Ammon's horn (tissue), 1 donor: ENCODE measurements at regions not wholly inside any gene's neighbourhood (a gene's known extent, or its start where the extent isn't known, plus 50 kb on each side); places are given as distances from the start of the nearest gene placed in this dataset.
"Not testable (repeated sequence)": the region's sequence is repeated elsewhere in the genome, so short reads cannot be mapped to it uniquely, and the experiment has no call there.

ENCODE experiments used
- DNase-seq: peaks from one replicate; pipeline ENCODE4 v3.0.0-alpha.2; 2016; ENCODE audit warnings: low spot score

GRCh38 chr13:62387647-62388046 is 972.0 kb upstream of the PCDH20 start:
- no peak for DNase-seq

GRCh38 chr13:62379241-62379640 is 963.6 kb upstream of the PCDH20 start:
- DNase-seq = not testable (repeated sequence)

- no peak for DNase-seq
Observed at GRCh38 chr13:62377838-62378237, 962.2 kb upstream of the PCDH20 start.

GRCh38 chr13:62375653-62376052 is 960.0 kb upstream of the PCDH20 start:
- DNase-seq = no peak

GRCh38 chr13:62371737-62372136 is 956.1 kb upstream of the PCDH20 start:
- DNase-seq = no peak

GRCh38 chr13:62367971-62368370 is 952.3 kb upstream of the PCDH20 start:
- DNase-seq = not testable (repeated sequence)

- no peak for DNase-seq
Observed at GRCh38 chr13:62360609-62361008, 945.0 kb upstream of the PCDH20 start.

- DNase-seq = no peak
Observed at GRCh38 chr13:62358646-62358932, 942.9 kb upstream of the PCDH20 start.

- peak; percentile 14 for DNase-seq
Observed at GRCh38 chr13:62357887-62358645, 942.4 kb upstream of the PCDH20 start.

GRCh38 chr13:62356977-62357376 is 941.3 kb upstream of the PCDH20 start:
- no peak for DNase-seq

- peak; percentile 3 for DNase-seq
Observed at GRCh38 chr13:62337109-62337880, 921.6 kb upstream of the PCDH20 start.

GRCh38 chr13:62336507-62336906 is 920.9 kb upstream of the PCDH20 start:
- no peak for DNase-seq

- no peak for DNase-seq
Observed at GRCh38 chr13:62333466-62333865, 917.8 kb upstream of the PCDH20 start.

GRCh38 chr13:62331384-62331783 is 915.7 kb upstream of the PCDH20 start:
- no peak for DNase-seq

- DNase-seq = no peak
Observed at GRCh38 chr13:62327367-62327766, 911.7 kb upstream of the PCDH20 start.

- DNase-seq = no peak
Observed at GRCh38 chr13:62324842-62325241, 909.2 kb upstream of the PCDH20 start.

GRCh38 chr13:62321895-62322294 is 906.2 kb upstream of the PCDH20 start:
- DNase-seq = no peak

GRCh38 chr13:62321139-62321538 is 905.5 kb upstream of the PCDH20 start:
- no peak for DNase-seq

GRCh38 chr13:62320129-62321108 is 904.8 kb upstream of the PCDH20 start:
- peak; percentile 80 for DNase-seq

- DNase-seq = no peak
Observed at GRCh38 chr13:62309904-62310303, 894.3 kb upstream of the PCDH20 start.

- no peak for DNase-seq
Observed at GRCh38 chr13:62305756-62306155, 890.1 kb upstream of the PCDH20 start.

GRCh38 chr13:62302341-62302740 is 886.7 kb upstream of the PCDH20 start:
- no peak for DNase-seq
